GM19035 (cell line): ENCODE measurements at regions not wholly inside any gene's neighbourhood (a gene's known extent, or its start where the extent isn't known, plus 50 kb on each side); places are given as distances from the start of the nearest gene placed in this dataset.

Experiments
- ATAC-seq: cut with Tn5 transposase; IDR thresholded peaks from one replicate; pipeline ENCODE4 v1.9.1; 2021; ENCODE audit not compliant: unreplicated experiment

DNA sequence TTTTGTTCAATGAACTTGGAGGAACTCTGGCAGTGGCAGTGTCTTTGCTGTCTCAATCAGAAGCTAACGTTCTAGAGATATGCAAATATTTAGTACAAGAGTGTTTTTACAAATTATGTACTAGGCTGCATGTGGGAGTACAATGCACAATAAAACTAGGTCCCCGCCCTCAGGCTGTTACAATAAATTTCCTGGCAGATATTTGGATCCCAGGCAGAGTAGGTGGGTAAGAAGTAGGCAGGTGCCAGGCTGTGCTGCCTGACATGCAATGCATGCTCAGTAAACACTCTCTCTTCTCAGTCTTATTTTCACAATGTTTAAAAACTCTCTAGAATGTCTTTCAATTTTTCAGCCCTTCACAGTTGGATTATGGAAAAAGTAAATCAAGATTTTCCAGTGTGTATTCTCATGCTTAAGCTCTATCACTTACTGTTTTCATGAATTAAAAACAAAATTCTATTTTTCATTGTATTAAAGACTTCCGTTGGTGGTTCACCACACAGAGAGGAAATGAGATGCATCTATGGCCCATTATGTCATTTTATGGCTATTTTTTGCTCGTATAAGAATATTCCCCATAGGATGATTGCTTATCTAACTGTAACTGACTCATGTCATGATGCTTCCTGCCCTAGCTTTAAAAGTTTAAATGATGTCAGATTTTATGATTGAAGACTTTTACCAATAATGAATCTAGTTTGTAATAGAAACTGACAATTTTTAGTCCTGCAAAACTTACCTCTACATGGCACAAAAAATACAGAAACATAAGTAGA lies 346.1 kb downstream of the RND3 start:
- ATAC-seq = no peak

- ATAC-seq = no peak
Measured at GRCh38 chr2:150140777-150141176, 346.7 kb downstream of the RND3 start.

DNA sequence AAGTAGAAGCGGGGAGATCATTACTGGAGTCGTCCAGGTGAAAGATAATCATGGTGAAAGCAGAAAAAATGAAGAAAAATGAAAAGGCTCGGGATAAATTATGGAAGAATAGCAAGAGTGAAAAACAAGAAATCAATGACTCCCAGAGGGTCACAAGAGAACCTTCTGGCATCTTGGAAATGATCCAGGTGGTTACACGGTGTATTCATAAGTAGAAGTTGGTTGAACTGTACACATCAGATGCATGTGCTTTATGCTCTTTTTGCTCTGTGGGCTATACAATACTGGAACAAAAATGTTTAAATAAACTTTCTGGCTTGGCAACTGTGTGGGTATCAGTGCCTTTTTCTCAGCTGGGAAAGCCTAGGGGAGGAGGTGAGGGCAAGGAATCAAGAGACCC lies 348.9 kb downstream of the RND3 start:
- no peak for ATAC-seq

GRCh38 chr2:150137338-150138069 lies 350.0 kb downstream of the RND3 start:
- ATAC-seq = no peak

DNA sequence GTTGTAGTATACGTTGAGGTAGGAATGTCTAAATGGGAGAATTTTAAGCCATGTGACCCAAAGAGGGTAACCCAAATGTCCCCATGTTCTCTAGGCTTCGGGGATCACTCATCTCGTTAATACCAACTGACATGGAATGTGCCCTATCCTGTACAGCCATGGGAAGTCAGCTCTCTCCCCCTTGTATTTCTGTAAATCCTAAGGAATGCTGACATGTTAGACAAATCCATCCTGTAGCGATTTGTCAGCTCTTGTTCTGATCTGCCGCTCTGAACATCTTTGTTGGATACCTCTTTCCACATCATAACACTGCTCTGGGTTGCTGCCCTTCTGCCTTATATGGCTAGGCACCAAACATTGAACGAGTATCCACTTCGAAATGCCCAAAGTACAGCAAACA lies 350.6 kb downstream of the RND3 start:
- ATAC-seq = no peak

DNA sequence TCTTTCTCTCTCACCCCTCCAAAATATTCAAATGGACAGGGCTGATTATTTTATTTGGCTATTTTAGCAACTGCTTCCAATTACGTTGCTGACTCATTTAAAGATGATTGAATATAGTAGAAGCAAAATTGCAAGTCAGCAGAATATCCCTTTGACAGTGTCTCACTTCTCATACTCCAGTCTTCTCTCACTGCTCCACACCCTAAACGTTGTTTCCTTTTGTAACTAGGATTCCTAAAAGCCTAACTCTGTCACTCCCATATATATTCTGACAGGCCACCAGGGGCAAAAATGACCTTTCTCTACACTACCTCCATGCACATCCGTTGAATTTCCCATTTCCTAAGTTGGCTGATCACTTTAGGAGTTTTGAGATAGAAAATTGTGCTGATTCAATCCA lies 351.1 kb downstream of the RND3 start:
- ATAC-seq = no peak

DNA sequence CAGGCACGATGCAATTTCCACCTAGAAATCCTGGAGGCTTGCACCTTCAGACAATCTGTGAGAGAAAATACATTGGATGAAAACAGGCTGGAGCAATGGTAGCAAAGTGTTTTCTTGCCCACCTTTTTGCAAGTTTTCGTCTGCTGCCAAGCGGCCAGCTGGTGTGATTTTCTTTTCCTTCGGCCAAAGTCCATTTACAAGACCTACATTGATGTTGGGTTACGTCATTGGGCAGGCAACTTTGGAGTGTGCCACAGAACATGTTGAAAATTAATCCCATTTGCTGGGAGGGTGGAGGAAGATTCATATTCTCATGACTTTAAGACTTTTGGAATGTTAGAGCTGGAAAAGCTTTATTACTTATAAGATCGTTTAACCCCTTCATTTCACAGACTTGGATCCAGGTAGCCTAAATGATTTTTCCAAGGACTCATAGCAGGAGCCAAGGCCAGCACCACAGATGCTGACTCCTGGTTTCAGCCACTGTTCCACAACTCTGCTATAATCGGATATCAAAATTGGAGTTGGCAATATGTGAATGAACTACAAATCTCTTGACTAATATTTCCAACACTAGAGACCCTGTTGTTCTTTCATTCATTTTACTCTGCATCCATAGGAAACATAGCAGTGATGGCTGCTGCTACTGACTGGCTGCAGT lies 352.1 kb downstream of the RND3 start:
- no peak for ATAC-seq

- ATAC-seq = no peak
Measured at GRCh38 chr2:150134223-150134857, 353.1 kb downstream of the RND3 start.

GRCh38 chr2:150133623-150134022 lies 353.8 kb downstream of the RND3 start:
- peak; percentile 98 for ATAC-seq

GRCh38 chr2:150129921-150130575 lies 357.4 kb downstream of the RND3 start:
- no peak for ATAC-seq

- ATAC-seq = no peak
Measured at GRCh38 chr2:150127995-150128394, 359.5 kb downstream of the RND3 start.

GRCh38 chr2:150127346-150127990 lies 360.0 kb downstream of the RND3 start:
- peak; percentile 50 for ATAC-seq

GRCh38 chr2:150126839-150127238 lies 360.6 kb downstream of the RND3 start:
- peak; percentile 58 for ATAC-seq

- ATAC-seq = no peak
Measured at GRCh38 chr2:150126143-150126740, 361.2 kb downstream of the RND3 start.

- no peak for ATAC-seq
Measured at GRCh38 chr2:150125708-150126107, 361.8 kb downstream of the RND3 start.

DNA sequence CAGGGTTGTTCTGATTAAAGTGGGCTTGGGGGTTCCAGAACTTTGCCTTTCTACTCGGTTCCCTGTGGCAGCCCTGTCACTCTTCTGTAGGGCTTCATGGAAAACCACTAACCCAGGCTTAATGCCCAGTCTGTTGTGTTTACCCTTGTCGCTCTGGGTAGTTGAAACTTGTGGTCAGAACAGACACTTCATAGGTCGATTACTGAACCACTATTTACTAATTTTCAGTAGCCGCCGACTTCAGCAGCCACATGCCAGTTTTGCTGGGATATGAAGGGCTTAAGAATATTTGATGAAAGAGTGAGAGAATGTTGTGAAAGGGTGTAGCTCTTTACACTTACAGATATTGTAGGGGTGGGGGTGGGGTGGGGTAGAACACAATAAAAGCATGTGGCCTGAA lies 362.3 kb downstream of the RND3 start:
- no peak for ATAC-seq

- no peak for ATAC-seq
Measured at GRCh38 chr2:150124739-150125138, 362.7 kb downstream of the RND3 start.

DNA sequence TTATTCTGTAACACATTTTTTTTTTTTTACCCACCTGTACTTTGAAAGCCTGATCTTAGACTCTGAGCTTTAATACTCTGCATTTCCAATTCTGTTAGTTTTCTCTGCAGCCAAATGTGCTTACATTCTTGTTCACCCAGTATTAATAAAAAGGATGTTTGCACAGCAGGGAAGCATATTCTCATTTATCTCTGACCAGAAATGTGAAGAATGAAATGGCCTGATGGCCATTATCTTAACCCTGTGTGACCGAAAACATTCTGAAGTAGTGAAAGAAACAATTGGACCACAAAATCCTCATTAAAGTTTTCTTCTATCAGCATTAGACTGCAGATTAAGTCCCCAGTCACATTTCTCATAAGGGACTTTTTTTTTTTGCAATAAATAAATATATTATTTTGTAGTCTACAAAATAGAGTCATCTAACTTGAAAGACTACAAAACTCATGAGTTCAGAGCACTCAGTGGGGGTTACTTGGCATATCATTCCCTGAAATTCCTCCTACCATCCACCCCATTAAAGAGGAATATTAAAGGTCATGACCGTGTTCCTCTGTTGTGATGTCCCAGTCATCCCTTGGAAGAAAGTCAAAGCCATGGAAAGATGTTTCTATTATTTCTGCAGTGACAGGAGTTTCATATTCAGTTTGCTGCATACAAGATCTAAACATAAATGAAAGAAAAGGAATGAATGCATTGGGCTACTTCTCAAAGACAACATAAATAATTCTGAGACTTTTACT lies 364.4 kb downstream of the RND3 start:
- ATAC-seq = no peak

DNA sequence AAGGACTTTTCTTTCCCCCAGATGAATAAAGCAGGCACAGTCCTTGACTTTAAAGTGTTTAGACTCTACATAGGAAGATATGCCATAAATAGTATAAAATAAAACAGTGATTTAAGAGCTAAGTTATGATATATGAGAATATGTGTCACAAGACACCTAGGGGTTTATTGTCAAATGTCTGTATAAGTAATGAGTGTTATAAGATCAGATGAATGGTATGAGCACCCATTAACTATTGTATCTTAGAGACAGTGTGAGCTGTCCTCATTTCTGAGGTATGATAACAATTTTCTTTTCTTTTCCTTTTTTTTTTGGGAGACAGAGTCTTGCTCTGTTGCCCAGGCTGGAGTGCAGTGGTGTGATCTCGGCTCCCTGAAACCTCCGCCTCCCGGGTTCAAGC lies 365.3 kb downstream of the RND3 start:
- no peak for ATAC-seq
